PFSK-1 (cell line): ENCODE measurements at regions not wholly inside any gene's neighbourhood (a gene's known extent, or its start where the extent isn't known, plus 50 kb on each side); places are given as distances from the start of the nearest gene placed in this dataset.

ENCODE experiments used
- FOXP2 ChIP-seq: optimal IDR thresholded peaks from 2 replicates; pipeline ENCODE3; 2011; ENCODE audit warnings: borderline replicate concordance, control low read depth, inconsistent platforms; ENCODE audit not compliant: insufficient read depth; ENCODE audit errors: extremely low read length, extremely low read depth
- POLR2AphosphoS5 ChIP-seq: IDR thresholded peaks from 2 replicates; pipeline ENCODE4 v1.6.1; 2012; ENCODE audit warnings: low read depth, mild to moderate bottlenecking, control low read depth, low read length, moderate library complexity

- no peak for TF ChIP-seq POLR2AphosphoS5
- TF ChIP-seq FOXP2: no peak
Observed at GRCh38 chr10:118957966-118958365, 71.5 kb upstream of the NANOS1 start.
